ENCODE measurements at regions not wholly inside any gene's neighbourhood (a gene's known extent, or its start where the extent isn't known, plus 50 kb on each side); places are given as distances from the start of the nearest gene placed in this dataset.
A peak's percentile ranks its signal among the peaks of the same experiment; 100 is the strongest.

GRCh38 chr3:27930052-27930602, 208.0 kb upstream of the EOMES start:
- H3K9ac ChIP-seq (ENCODE audit: low read length): no peak overlapping the region
- H3K4me1 ChIP-seq (ENCODE audit: low read length): no peaks in the 10 kb centered on the region
- H3K9me2 ChIP-seq (replicated peaks; ENCODE audit: insufficient read depth, low read length): no peaks in the 10 kb centered on the region
- H4K20me1 ChIP-seq (ENCODE audit: insufficient read depth, low read depth, low read length): no peaks in the 10 kb centered on the region
- no peak overlapping the region for H2AFZ ChIP-seq (ENCODE audit: low read length)
- no peak overlapping the region for H3K4me3 ChIP-seq (ENCODE audit: low read length)
- H3K9me3 ChIP-seq (ENCODE audit: low read length): no peaks in the 10 kb centered on the region
- no peak overlapping the region for H3K4me2 ChIP-seq (ENCODE audit: low read depth, low read length, poor library complexity, severe bottlenecking)
- no peaks in the 10 kb centered on the region for H3K36me3 ChIP-seq (ENCODE audit: insufficient read depth, low read length)
- no peak overlapping the region for H3K27ac ChIP-seq (ENCODE audit: low read length)
- no peaks in the 10 kb centered on the region for H3K79me2 ChIP-seq (ENCODE audit: low read length)
- DNase-seq: no peak
- no peaks in the 10 kb centered on the region for H3K27me3 ChIP-seq (ENCODE audit: low read length)

- H2AFZ ChIP-seq (ENCODE audit: low read length): no peak overlapping the region
- H4K20me1 ChIP-seq (ENCODE audit: insufficient read depth, low read depth, low read length): no peaks in the 10 kb centered on the region
- no peak overlapping the region for H3K9ac ChIP-seq (ENCODE audit: low read length)
- H3K27me3 ChIP-seq (ENCODE audit: low read length): no peaks in the 10 kb centered on the region
- no peaks in the 10 kb centered on the region for H3K79me2 ChIP-seq (ENCODE audit: low read length)
- H3K9me3 ChIP-seq (ENCODE audit: low read length): no peaks in the 10 kb centered on the region
- H3K36me3 ChIP-seq (ENCODE audit: insufficient read depth, low read length): no peaks in the 10 kb centered on the region
- no peak overlapping the region for H3K4me2 ChIP-seq (ENCODE audit: low read depth, low read length, poor library complexity, severe bottlenecking)
- no peak overlapping the region for H3K27ac ChIP-seq (ENCODE audit: low read length)
- DNase-seq: no peak
- H3K4me3 ChIP-seq (ENCODE audit: low read length): no peak overlapping the region
- H3K9me2 ChIP-seq (replicated peaks; ENCODE audit: insufficient read depth, low read length): no peaks in the 10 kb centered on the region
- no peaks in the 10 kb centered on the region for H3K4me1 ChIP-seq (ENCODE audit: low read length)
Observed at GRCh38 chr3:27935492-27935891, 213.4 kb upstream of the EOMES start.

GRCh38 chr3:27939521-27939920, 217.4 kb upstream of the EOMES start:
- H3K27me3 ChIP-seq (ENCODE audit: low read length): no peaks in the 10 kb centered on the region
- no peaks in the 10 kb centered on the region for H3K36me3 ChIP-seq (ENCODE audit: insufficient read depth, low read length)
- H3K4me3 ChIP-seq (ENCODE audit: low read length): no peak overlapping the region
- H3K9me3 ChIP-seq (ENCODE audit: low read length): no peaks in the 10 kb centered on the region
- H4K20me1 ChIP-seq (ENCODE audit: insufficient read depth, low read depth, low read length): no peaks in the 10 kb centered on the region
- H3K79me2 ChIP-seq (ENCODE audit: low read length): no peaks in the 10 kb centered on the region
- H3K9me2 ChIP-seq (replicated peaks; ENCODE audit: insufficient read depth, low read length): no peaks in the 10 kb centered on the region
- no peaks in the 10 kb centered on the region for H3K4me1 ChIP-seq (ENCODE audit: low read length)
- no peak overlapping the region for H3K4me2 ChIP-seq (ENCODE audit: low read depth, low read length, poor library complexity, severe bottlenecking)
- no peak overlapping the region for H2AFZ ChIP-seq (ENCODE audit: low read length)
- DNase-seq: no peak
- H3K9ac ChIP-seq (ENCODE audit: low read length): no peak overlapping the region
- no peak overlapping the region for H3K27ac ChIP-seq (ENCODE audit: low read length)

GRCh38 chr3:27939940-27940339, 217.8 kb upstream of the EOMES start:
- H3K27ac ChIP-seq (ENCODE audit: low read length): no peak overlapping the region
- no peak for DNase-seq
- H3K36me3 ChIP-seq (ENCODE audit: insufficient read depth, low read length): no peaks in the 10 kb centered on the region
- H3K9ac ChIP-seq (ENCODE audit: low read length): no peak overlapping the region
- H3K79me2 ChIP-seq (ENCODE audit: low read length): no peaks in the 10 kb centered on the region
- no peak overlapping the region for H2AFZ ChIP-seq (ENCODE audit: low read length)
- no peaks in the 10 kb centered on the region for H3K9me2 ChIP-seq (replicated peaks; ENCODE audit: insufficient read depth, low read length)
- no peaks in the 10 kb centered on the region for H3K27me3 ChIP-seq (ENCODE audit: low read length)
- H3K4me3 ChIP-seq (ENCODE audit: low read length): no peak overlapping the region
- H3K4me2 ChIP-seq (ENCODE audit: low read depth, low read length, poor library complexity, severe bottlenecking): no peak overlapping the region
- no peaks in the 10 kb centered on the region for H4K20me1 ChIP-seq (ENCODE audit: insufficient read depth, low read depth, low read length)
- no peaks in the 10 kb centered on the region for H3K4me1 ChIP-seq (ENCODE audit: low read length)
- no peaks in the 10 kb centered on the region for H3K9me3 ChIP-seq (ENCODE audit: low read length)

- Histone ChIP-seq H3K27ac (ENCODE audit: low read length) (no peak overlapping the region), H3K79me2 (ENCODE audit: low read length) (no peaks in the 10 kb centered on the region), H3K9me3 (ENCODE audit: low read length) (no peaks in the 10 kb centered on the region), H3K4me3 (ENCODE audit: low read length) (no peak overlapping the region), H3K27me3 (ENCODE audit: low read length) (no peaks in the 10 kb centered on the region), H3K4me1 (ENCODE audit: low read length) (no peaks in the 10 kb centered on the region), H4K20me1 (ENCODE audit: insufficient read depth, low read depth, low read length) (no peaks in the 10 kb centered on the region), H3K9ac (ENCODE audit: low read length) (no peak overlapping the region), H3K36me3 (ENCODE audit: insufficient read depth, low read length) (no peaks in the 10 kb centered on the region), H2AFZ (ENCODE audit: low read length) (no peak overlapping the region), H3K4me2 (ENCODE audit: low read depth, low read length, poor library complexity, severe bottlenecking) (no peak overlapping the region), H3K9me2 (replicated peaks; ENCODE audit: insufficient read depth, low read length) (no peaks in the 10 kb centered on the region)
- DNase-seq: peak; percentile 43
Observed at GRCh38 chr3:27943106-27943505, 221.0 kb upstream of the EOMES start.

GRCh38 chr3:27945229-27945628, 223.1 kb upstream of the EOMES start:
- H3K9me3 ChIP-seq (ENCODE audit: low read length): no peaks in the 10 kb centered on the region
- no peak overlapping the region for H3K4me2 ChIP-seq (ENCODE audit: low read depth, low read length, poor library complexity, severe bottlenecking)
- H2AFZ ChIP-seq (ENCODE audit: low read length): no peak overlapping the region
- no peak for DNase-seq
- no peaks in the 10 kb centered on the region for H3K27me3 ChIP-seq (ENCODE audit: low read length)
- no peaks in the 10 kb centered on the region for H3K36me3 ChIP-seq (ENCODE audit: insufficient read depth, low read length)
- no peaks in the 10 kb centered on the region for H3K9me2 ChIP-seq (replicated peaks; ENCODE audit: insufficient read depth, low read length)
- no peak overlapping the region for H3K9ac ChIP-seq (ENCODE audit: low read length)
- H3K79me2 ChIP-seq (ENCODE audit: low read length): no peaks in the 10 kb centered on the region
- H3K27ac ChIP-seq (ENCODE audit: low read length): no peak overlapping the region
- no peak overlapping the region for H3K4me3 ChIP-seq (ENCODE audit: low read length)
- H3K4me1 ChIP-seq (ENCODE audit: low read length): no peaks in the 10 kb centered on the region
- H4K20me1 ChIP-seq (ENCODE audit: insufficient read depth, low read depth, low read length): no peaks in the 10 kb centered on the region

GRCh38 chr3:27960133-27960532, 238.0 kb upstream of the EOMES start:
- H3K4me3 ChIP-seq (ENCODE audit: low read length): no peak overlapping the region
- H2AFZ ChIP-seq (ENCODE audit: low read length): no peak overlapping the region
- no peak overlapping the region for H3K4me2 ChIP-seq (ENCODE audit: low read depth, low read length, poor library complexity, severe bottlenecking)
- H4K20me1 ChIP-seq (ENCODE audit: insufficient read depth, low read depth, low read length): no peaks in the 10 kb centered on the region
- H3K36me3 ChIP-seq (ENCODE audit: insufficient read depth, low read length): no peaks in the 10 kb centered on the region
- no peaks in the 10 kb centered on the region for H3K9me3 ChIP-seq (ENCODE audit: low read length)
- no peaks in the 10 kb centered on the region for H3K79me2 ChIP-seq (ENCODE audit: low read length)
- H3K4me1 ChIP-seq (ENCODE audit: low read length): no peaks in the 10 kb centered on the region
- no peak overlapping the region for H3K9ac ChIP-seq (ENCODE audit: low read length)
- no peak overlapping the region for H3K27ac ChIP-seq (ENCODE audit: low read length)
- no peaks in the 10 kb centered on the region; the same call in 1 of the 2 replicates for H3K9me2 ChIP-seq (replicated peaks; ENCODE audit: insufficient read depth, low read length)
- H3K27me3 ChIP-seq (ENCODE audit: low read length): no peaks in the 10 kb centered on the region
- no peak for DNase-seq

GRCh38 chr3:27963519-27963918, 241.4 kb upstream of the EOMES start:
- Histone ChIP-seq H4K20me1 (ENCODE audit: insufficient read depth, low read depth, low read length) (no peaks in the 10 kb centered on the region), H2AFZ (ENCODE audit: low read length) (no peak overlapping the region), H3K79me2 (ENCODE audit: low read length) (no peaks in the 10 kb centered on the region), H3K9ac (ENCODE audit: low read length) (no peak overlapping the region), H3K27me3 (ENCODE audit: low read length) (no peaks in the 10 kb centered on the region), H3K27ac (ENCODE audit: low read length) (no peak overlapping the region), H3K4me3 (ENCODE audit: low read length) (no peak overlapping the region), H3K9me3 (ENCODE audit: low read length) (no peaks in the 10 kb centered on the region), H3K4me1 (ENCODE audit: low read length) (no peaks in the 10 kb centered on the region), H3K4me2 (ENCODE audit: low read depth, low read length, poor library complexity, severe bottlenecking) (no peak overlapping the region), H3K36me3 (ENCODE audit: insufficient read depth, low read length) (no peaks in the 10 kb centered on the region), H3K9me2 (replicated peaks; ENCODE audit: insufficient read depth, low read length) (no peaks in the 10 kb centered on the region)
- DNase-seq: no peak

- Histone ChIP-seq H3K36me3 (ENCODE audit: insufficient read depth, low read length) (no peaks in the 10 kb centered on the region), H2AFZ (ENCODE audit: low read length) (no peak overlapping the region), H3K79me2 (ENCODE audit: low read length) (no peaks in the 10 kb centered on the region), H3K4me3 (ENCODE audit: low read length) (no peak overlapping the region), H3K27me3 (ENCODE audit: low read length) (no peaks in the 10 kb centered on the region), H3K9ac (ENCODE audit: low read length) (no peak overlapping the region), H4K20me1 (ENCODE audit: insufficient read depth, low read depth, low read length) (no peaks in the 10 kb centered on the region), H3K27ac (ENCODE audit: low read length) (no peak overlapping the region), H3K9me3 (ENCODE audit: low read length) (no peaks in the 10 kb centered on the region), H3K9me2 (replicated peaks; ENCODE audit: insufficient read depth, low read length) (no peaks in the 10 kb centered on the region; the same call in 1 of the 2 replicates), H3K4me2 (ENCODE audit: low read depth, low read length, poor library complexity, severe bottlenecking) (no peak overlapping the region), H3K4me1 (ENCODE audit: low read length) (no peaks in the 10 kb centered on the region)
- DNase-seq: no peak
Observed at GRCh38 chr3:27971600-27971999, 249.5 kb upstream of the EOMES start.

Measured in Karpas-422 (cell line).